Pancreas (tissue), 10 donors: ENCODE measurements at regions not wholly inside any gene's neighbourhood (a gene's known extent, or its start where the extent isn't known, plus 50 kb on each side); places are given as distances from the start of the nearest gene placed in this dataset.

Experiments
- ATAC-seq, 4 donors: fragments of 200-7000 bp; cut with Tn5 transposase; one replicate each; pipeline versions ENCODE4 v1.8.0 to v1.9.1; 2020; ENCODE audit warnings: mild to moderate bottlenecking in 4 of 4, moderate library complexity in 4 of 4
- DNase-seq, 6 donors: peaks; one replicate each; pipeline ENCODE4 v3.0.0-alpha.2; 2020
- FAIRE-seq: peaks from 2 replicates; lab custom pipeline; 2012; peaks lifted over from hg19 to GRCh38; lab: Jason Lieb, UNC
- H3K27ac ChIP-seq, 4 donors: fragments of 200-600 bp; sonication (generic); 1 replicate in 3 of 4; 2 replicates in 1 of 4; pipeline versions ENCODE4 v1.5.0 to v1.8.0; 2020
- H3K27me3 ChIP-seq, 4 donors: fragments of 200-600 bp; one replicate each; pipeline ENCODE4 v1.8.0; 2021
- H3K36me3 ChIP-seq, 3 donors: fragments of 200-600 bp; sonication (generic) in 1 of 3; one replicate each; pipeline versions ENCODE4 v1.5.0 to v1.8.0; 2020 to 2021
- H3K4me1 ChIP-seq, 3 donors: fragments of 200-600 bp; one replicate each; pipeline ENCODE4 v1.8.0; 2021
- H3K4me3 ChIP-seq, 4 donors: fragments of 200-600 bp; sonication (generic) in 2 of 4; one replicate each; pipeline versions ENCODE4 v1.5.0 to v1.8.0; 2020 to 2021
- H3K9me3 ChIP-seq, 4 donors: fragments of 200-600 bp; one replicate each; pipeline ENCODE4 v1.8.0; 2021
- CTCF ChIP-seq, 4 donors: fragments of 200-600 bp; sonication (generic) in 3 of 4; IDR thresholded peaks; one replicate each; pipeline versions ENCODE4 v1.5.0 to v1.8.0; 2021; ENCODE audit warnings: antibody characterized with exemption in 4 of 4
- WGBS, 2 donors: extraction: QIAGEN DNeasy Blood & Tissue Kit; methylation state at CpG; one replicate each; pipeline ENCODE4 v1.1.7; 2013; 5-methylcytosine and 5-hydroxymethylcytosine counted together
- intact Hi-C, 3 donors: fragments of 100-400 bp; cut with DNase I; formaldehyde crosslinking; loops; one replicate each; pipeline versions ENCODE4 v1.11.1 to v1.14.2; 2022
- donor health status: healthy with polysubstance abuse.
- donor health status: DM: no; HTN: no; CAD: no; lungs with moderate emphysema.
- donor health status: DM: no; HTN: no; CAD: no.
- donor health status: control.
- donor health status: control.
- donor health status: Bipolar disorder and iron deficiency.
- donor health status: DM: yes; HTN: yes; CAD: no.
- donor health status: DM: no; HTN: no; CAD: no.
- donor health status: DM: no; HTN: no; CAD: no.
- donor health status: DM: yes; HTN: yes; CAD: no.

GRCh38 chr2:118622108-118622507 is 225.3 kb downstream of the EN1 start:
- Histone ChIP-seq H3K27me3 (no peaks in the 10 kb centered on the region), H3K27ac (no peak overlapping the region), H3K4me1 (no peaks in the 10 kb centered on the region), H3K4me3 (no peak overlapping the region), H3K9me3 (no peaks in the 10 kb centered on the region), H3K36me3 (no peaks in the 10 kb centered on the region)
- DNase-seq = no peak
- 79 to 91% methylated on average over 3 of the region's 3 CpGs for WGBS, 2 donors
- no peak for ATAC-seq
- no peak for TF ChIP-seq CTCF (IDR thresholded peaks at IDR 0.05)
- FAIRE-seq = no peak
- intact Hi-C loops = no loop called here

- FAIRE-seq = no peak
- no peak for ATAC-seq
- Histone ChIP-seq H3K27ac (no peak overlapping the region), H3K27me3 (no peaks in the 10 kb centered on the region), H3K4me3 (no peak overlapping the region), H3K9me3 (no peaks in the 10 kb centered on the region), H3K36me3 (no peaks in the 10 kb centered on the region), H3K4me1 (no peaks in the 10 kb centered on the region)
- no peak for TF ChIP-seq CTCF (IDR thresholded peaks at IDR 0.05)
- DNase-seq = no peak
- WGBS, 2 donors = 71 to 74% methylated on average over 13 of the region's 13 CpGs
- intact Hi-C loops = no loop called here
Observed at GRCh38 chr2:118618279-118618678, 229.2 kb downstream of the EN1 start.

GRCh38 chr2:118616432-118616831 is 231.0 kb downstream of the EN1 start:
- no peaks in the 10 kb centered on the region for H3K27me3 ChIP-seq
- no peaks in the 10 kb centered on the region for H3K4me1 ChIP-seq
- TF ChIP-seq CTCF (IDR thresholded peaks at IDR 0.05) = no peak
- WGBS, 2 donors = 87 to 89% methylated on average over 7 of the region's 7 CpGs
- H3K36me3 ChIP-seq = no peaks in the 10 kb centered on the region
- H3K4me3 ChIP-seq = no peak overlapping the region
- intact Hi-C loops = no loop called here
- DNase-seq (no peak), ATAC-seq (no peak), FAIRE-seq (no peak)
- H3K9me3 ChIP-seq = no peaks in the 10 kb centered on the region
- no peak overlapping the region for H3K27ac ChIP-seq

- no peaks in the 10 kb centered on the region for H3K27me3 ChIP-seq
- intact Hi-C loops = no loop called here
- no peaks in the 10 kb centered on the region for H3K36me3 ChIP-seq
- FAIRE-seq = no peak
- H3K4me3 ChIP-seq = no peak overlapping the region
- no peaks in the 10 kb centered on the region for H3K9me3 ChIP-seq
- DNase-seq = no peak
- no peak overlapping the region for H3K27ac ChIP-seq
- WGBS, 2 donors = 69 to 70% methylated on average over 8 of the region's 8 CpGs
- no peaks in the 10 kb centered on the region for H3K4me1 ChIP-seq
- ATAC-seq = no peak
- TF ChIP-seq CTCF (IDR thresholded peaks at IDR 0.05) = no peak
Observed at GRCh38 chr2:118614841-118615271, 232.6 kb downstream of the EN1 start.

- no peak for FAIRE-seq
- ATAC-seq = no peak
- TF ChIP-seq CTCF (IDR thresholded peaks at IDR 0.05) = no peak
- intact Hi-C loops = no loop called here
- 28 to 33% methylated on average over 2 of the region's 2 CpGs for WGBS, 2 donors
- Histone ChIP-seq H3K4me1 (no peaks in the 10 kb centered on the region), H3K27ac (no peak overlapping the region), H3K4me3 (no peak overlapping the region), H3K9me3 (no peaks in the 10 kb centered on the region), H3K27me3 (no peaks in the 10 kb centered on the region), H3K36me3 (no peaks in the 10 kb centered on the region)
- DNase-seq = no peak
Observed at GRCh38 chr2:118613737-118614136, 233.7 kb downstream of the EN1 start.
